ENCODE measurements at regions not wholly inside any gene's neighbourhood (a gene's known extent, or its start where the extent isn't known, plus 50 kb on each side); places are given as distances from the start of the nearest gene placed in this dataset.

GRCh38 chr2:83640506-83640905 lies 818.6 kb downstream of the SUCLG1 start:
- ATAC-seq: no peak
- TF ChIP-seq CTCF (IDR thresholded peaks at IDR 0.05) (no peak), POLR2A (IDR thresholded peaks at IDR 0.05) (no peak)
- intact Hi-C loops (cut with DNase I): no loop called here
- H3K4me3 ChIP-seq: no peak overlapping the region
- no peaks in the 10 kb centered on the region for H3K27me3 ChIP-seq
- H3K27ac ChIP-seq: no peak overlapping the region
- no peaks in the 10 kb centered on the region for H3K9me3 ChIP-seq
- no peaks in the 10 kb centered on the region for H3K4me1 ChIP-seq
- no peaks in the 10 kb centered on the region for H3K36me3 ChIP-seq
- DNase-seq: no peak

DNA sequence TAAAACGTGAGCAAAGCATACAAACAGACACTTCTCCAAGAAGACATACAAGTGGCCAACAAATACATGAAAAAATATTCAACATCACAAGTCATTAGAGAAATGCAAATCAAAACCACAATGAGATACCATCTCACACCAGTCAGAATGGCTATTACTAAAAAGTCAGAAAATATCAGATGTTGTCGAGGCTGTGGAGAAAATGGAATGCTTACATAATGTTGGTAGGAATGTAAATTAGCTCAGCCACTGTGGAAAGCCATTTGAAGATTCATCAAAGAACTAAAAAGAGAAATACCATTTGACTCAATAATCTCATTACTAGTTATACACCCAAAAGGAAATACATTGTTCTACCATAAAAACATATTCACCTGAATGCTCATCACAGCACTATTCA lies 825.7 kb downstream of the SUCLG1 start:
- no peaks in the 10 kb centered on the region for H3K27me3 ChIP-seq
- intact Hi-C loops (cut with DNase I): no loop called here
- no peak overlapping the region for H3K4me3 ChIP-seq
- no peak overlapping the region for H3K27ac ChIP-seq
- DNase-seq (no peak), ATAC-seq (no peak)
- no peaks in the 10 kb centered on the region for H3K4me1 ChIP-seq
- no peaks in the 10 kb centered on the region for H3K36me3 ChIP-seq
- WGBS, 4 donors: 39 to 54% (median 49%) methylated on average over 2 of the region's 2 CpGs
- no peak for TF ChIP-seq POLR2A (IDR thresholded peaks at IDR 0.05)
- TF ChIP-seq CTCF (IDR thresholded peaks at IDR 0.05): no peak
- H3K9me3 ChIP-seq: no peaks in the 10 kb centered on the region

DNA sequence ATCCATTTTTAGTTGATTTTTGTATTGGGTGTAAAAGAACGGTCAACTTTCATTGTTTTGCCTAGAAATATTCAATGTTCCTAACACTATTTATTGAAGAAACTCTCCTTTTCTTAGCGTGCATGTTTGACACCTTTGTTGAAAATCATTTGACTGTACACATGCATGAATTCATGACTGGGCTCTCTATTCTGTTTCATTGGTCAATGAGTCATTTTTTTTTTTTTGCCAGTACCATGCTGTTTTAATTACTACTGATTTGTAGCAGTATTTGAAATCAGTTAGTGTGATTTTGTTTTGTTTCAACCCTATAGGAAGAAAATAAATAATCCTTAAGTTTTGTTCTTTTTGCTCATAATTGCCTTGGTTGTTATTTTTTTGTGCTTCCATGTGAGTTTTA lies 828.7 kb downstream of the SUCLG1 start:
- no peak for DNase-seq
- H3K27ac ChIP-seq: no peak overlapping the region
- ATAC-seq: no peak
- intact Hi-C loops (cut with DNase I): no loop called here
- TF ChIP-seq POLR2A (IDR thresholded peaks at IDR 0.05) (no peak), CTCF (IDR thresholded peaks at IDR 0.05) (no peak)
- no peaks in the 10 kb centered on the region for H3K4me1 ChIP-seq
- H3K36me3 ChIP-seq: no peaks in the 10 kb centered on the region
- H3K4me3 ChIP-seq: no peak overlapping the region
- no peaks in the 10 kb centered on the region for H3K9me3 ChIP-seq
- WGBS, 4 donors: 76 to 83% (median 79%) methylated on average over 2 of the region's 2 CpGs
- H3K27me3 ChIP-seq: no peaks in the 10 kb centered on the region

GRCh38 chr2:83615511-83615910 lies 843.6 kb downstream of the SUCLG1 start:
- TF ChIP-seq CTCF (IDR thresholded peaks at IDR 0.05) (no peak), POLR2A (IDR thresholded peaks at IDR 0.05) (no peak)
- Histone ChIP-seq H3K9me3 (peaks cover 0 to 13% (median 0%) of the 10 kb centered on the region in 12 donors), H3K27me3 (no peaks in the 10 kb centered on the region), H3K36me3 (no peaks in the 10 kb centered on the region), H3K4me3 (no peak overlapping the region), H3K27ac (no peak overlapping the region), H3K4me1 (no peaks in the 10 kb centered on the region)
- WGBS, 4 donors: 86 to 90% (median 87%) methylated on average over 4 of the region's 4 CpGs
- DNase-seq (no peak), ATAC-seq (no peak)
- intact Hi-C loops (cut with DNase I): no loop called here

All from heart left ventricle (tissue), 16 donors.